ENCODE measurements at regions not wholly inside any gene's neighbourhood (a gene's known extent, or its start where the extent isn't known, plus 50 kb on each side); places are given as distances from the start of the nearest gene placed in this dataset.

DNA sequence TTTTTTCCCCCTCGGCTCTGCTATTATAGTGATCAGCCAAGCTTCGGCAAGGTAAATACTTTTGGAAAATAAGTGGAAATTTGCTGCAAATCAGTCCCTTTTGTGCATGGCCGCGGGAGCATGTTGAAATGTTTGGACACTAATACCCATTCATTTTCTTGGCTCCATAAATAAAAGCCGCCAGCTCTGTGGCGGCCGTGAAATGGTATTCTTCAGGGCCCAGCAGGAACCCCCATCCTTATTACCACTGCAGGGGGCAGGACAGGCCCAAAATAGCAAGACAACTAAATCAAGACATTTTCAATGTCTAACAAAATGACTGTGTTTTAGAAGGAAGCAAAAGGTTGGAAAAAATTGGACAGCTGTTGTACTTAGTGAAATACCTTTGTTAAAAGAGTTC lies 362.3 kb downstream of the NR2F2 start:
- no peak overlapping the region for H3K4me3 ChIP-seq (replicated peaks; ENCODE audit: low read depth, low read length)
- no peak for TF ChIP-seq CTCF (IDR thresholded peaks at IDR 0.05; ENCODE audit: low read length, missing control alignments)
- DNase-seq (ENCODE audit: low read depth), result no peak

DNA sequence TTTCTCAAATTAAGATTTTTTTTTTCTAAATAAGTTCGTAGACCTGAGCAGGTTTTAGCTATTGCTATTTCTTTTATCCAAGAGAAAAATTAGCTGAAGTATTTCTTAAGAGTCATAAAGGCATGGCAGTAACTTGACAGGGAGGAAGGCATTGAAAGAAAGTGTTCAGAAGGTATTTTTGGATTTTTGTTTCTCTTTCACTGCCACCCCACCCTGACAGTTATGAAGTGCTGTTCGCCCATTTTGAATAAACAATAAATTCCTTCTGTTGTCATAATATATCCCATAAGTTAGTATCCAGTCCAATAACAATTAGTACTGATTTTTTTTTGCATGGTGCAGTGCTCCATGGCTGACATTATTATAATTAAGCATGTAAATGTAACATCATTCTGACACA lies 363.0 kb downstream of the NR2F2 start:
- TF ChIP-seq CTCF (IDR thresholded peaks at IDR 0.05; ENCODE audit: low read length, missing control alignments), result no peak
- no peak overlapping the region for H3K4me3 ChIP-seq (replicated peaks; ENCODE audit: low read depth, low read length)
- DNase-seq (ENCODE audit: low read depth), result no peak

- no peak for DNase-seq (ENCODE audit: low read depth)
- H3K4me3 ChIP-seq (replicated peaks; ENCODE audit: low read depth, low read length), result no peak overlapping the region
- no peak for TF ChIP-seq CTCF (IDR thresholded peaks at IDR 0.05; ENCODE audit: low read length, missing control alignments)
Observed at GRCh38 chr15:96693990-96694517, 363.6 kb downstream of the NR2F2 start.

GRCh38 chr15:96695426-96695825 lies 364.9 kb downstream of the NR2F2 start:
- DNase-seq (ENCODE audit: low read depth), result no peak
- no peak for TF ChIP-seq CTCF (IDR thresholded peaks at IDR 0.05; ENCODE audit: low read length, missing control alignments)
- no peak overlapping the region for H3K4me3 ChIP-seq (replicated peaks; ENCODE audit: low read depth, low read length)

DNA sequence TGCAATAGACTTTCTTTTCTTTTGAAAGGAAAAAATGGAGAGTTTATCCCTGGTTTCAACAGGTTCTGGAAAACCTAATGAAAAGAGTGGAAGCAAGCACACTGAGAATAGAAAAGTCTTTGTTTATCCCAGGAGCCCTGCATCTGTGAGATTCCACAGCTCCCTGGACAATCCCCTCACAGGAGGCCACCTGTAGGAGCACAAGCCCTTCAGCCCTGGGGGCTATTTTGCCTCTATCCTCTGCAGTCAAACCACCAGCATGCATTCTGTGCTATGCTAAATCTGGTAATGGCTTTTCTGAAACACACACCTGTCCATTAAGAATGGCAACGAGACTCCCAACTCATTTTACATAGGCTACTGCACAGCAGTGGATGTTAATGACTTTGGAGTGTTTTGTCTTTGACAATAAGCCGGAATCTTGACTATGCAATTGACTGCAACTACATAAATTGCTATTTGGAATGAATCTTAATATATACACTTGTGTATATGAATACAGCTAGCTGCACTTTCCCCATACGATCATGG lies 369.4 kb downstream of the NR2F2 start:
- no peak overlapping the region for H3K4me3 ChIP-seq (replicated peaks; ENCODE audit: low read depth, low read length)
- no peak for TF ChIP-seq CTCF (IDR thresholded peaks at IDR 0.05; ENCODE audit: low read length, missing control alignments)
- DNase-seq (ENCODE audit: low read depth), result no peak

GRCh38 chr15:96700555-96700954 lies 370.1 kb downstream of the NR2F2 start:
- TF ChIP-seq CTCF (IDR thresholded peaks at IDR 0.05; ENCODE audit: low read length, missing control alignments), result no peak
- DNase-seq (ENCODE audit: low read depth), result no peak
- H3K4me3 ChIP-seq (replicated peaks; ENCODE audit: low read depth, low read length), result no peak overlapping the region

DNA sequence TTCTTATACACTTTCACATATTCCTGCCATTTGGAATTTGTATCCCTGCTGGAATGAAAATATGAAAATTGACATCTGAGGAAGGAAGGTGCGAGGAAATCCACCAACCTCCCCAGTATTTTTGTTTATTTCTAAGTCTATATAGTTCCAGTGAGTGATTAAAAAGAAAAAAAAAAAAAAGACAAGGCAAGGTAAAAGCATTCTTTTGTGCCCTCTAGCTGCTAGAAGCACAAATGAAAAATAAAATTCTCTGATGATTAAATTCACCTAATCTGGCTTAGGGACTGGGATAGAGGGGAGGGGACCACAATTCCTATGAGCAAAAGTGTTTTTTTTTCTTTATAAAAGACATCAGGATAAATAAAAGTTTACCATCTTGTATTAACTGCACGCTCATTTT lies 370.9 kb downstream of the NR2F2 start:
- no peak for DNase-seq (ENCODE audit: low read depth)
- H3K4me3 ChIP-seq (replicated peaks; ENCODE audit: low read depth, low read length), result no peak overlapping the region
- no peak for TF ChIP-seq CTCF (IDR thresholded peaks at IDR 0.05; ENCODE audit: low read length, missing control alignments)

Measured in fibroblast of pulmonary artery (primary cell).